B cell (primary cell): ENCODE measurements at regions not wholly inside any gene's neighbourhood (a gene's known extent, or its start where the extent isn't known, plus 50 kb on each side); places are given as distances from the start of the nearest gene placed in this dataset.
A peak's percentile ranks its signal among the peaks of the same experiment; 100 is the strongest.

Experiments used
- ATAC-seq: fragments of 200-7000 bp; cut with Tn5 transposase; one replicate; pipeline ENCODE4 v1.10.0; 2021; ENCODE audit warnings: low read depth, mild to moderate bottlenecking, moderate number of reproducible peaks, moderate library complexity
- CTCF ChIA-PET: fragments of 350-600 bp; sonication (Branson Sonifier 250); formaldehyde crosslinking; loops from one replicate; lab custom pipeline; 2021; ENCODE audit warnings: antibody characterized with exemption, inconsistent platforms; lab: Charles Lee
- POLR2A ChIA-PET: fragments of 350-600 bp; sonication (Branson Sonifier 250); formaldehyde crosslinking; loops from one replicate; lab custom pipeline; 2021; ENCODE audit warnings: antibody characterized with exemption; lab: Charles Lee
- DNase-seq: peaks from one replicate; pipeline ENCODE4 v3.0.0; 2013
- H2AFZ ChIP-seq: 2 replicates; pipeline ENCODE4 v1.6.1; 2012; ENCODE audit warnings: mild to moderate bottlenecking, low read depth, low read length; ENCODE audit not compliant: insufficient read depth, poor library complexity, severe bottlenecking
- H3K27ac ChIP-seq, 2 donors: 1 replicate in 1 of 2; 2 replicates in 1 of 2; pipeline ENCODE4 v1.5.1; 2012 to 2013; ENCODE audit warnings: low read length in 2 of 2, mild to moderate bottlenecking in 2 of 2, moderate library complexity in 1 of 2
- H3K27me3 ChIP-seq, 4 experiments: fragments of 200-600 bp in 1 of 4; sonication (generic) in 1 of 4; replicated peaks in 1 of 4; 1 replicate in 2 of 4; 2 replicates in 2 of 4; pipeline versions ENCODE4 v1.6.1 to v1.7.0; 2013 to 2016; ENCODE audit warnings: low read length in 3 of 4, mild to moderate bottlenecking in 2 of 4, mixed read lengths in 1 of 4, moderate library complexity in 1 of 4; ENCODE audit not compliant: insufficient read depth in 4 of 4, control insufficient read depth in 3 of 4; ENCODE audit errors: control extremely low read depth in 1 of 4
- H3K36me3 ChIP-seq, 2 experiments: replicated peaks in 1 of 2; 1 replicate in 1 of 2; 2 replicates in 1 of 2; pipeline versions ENCODE4 v1.6.1 to v1.7.1; 2013; ENCODE audit warnings: low read length in 1 of 2; ENCODE audit not compliant: insufficient read depth in 2 of 2, control insufficient read depth in 1 of 2; ENCODE audit errors: control extremely low read depth in 1 of 2, extremely low read depth in 1 of 2
- H3K4me1 ChIP-seq, 2 donors: fragments of 200-600 bp in 1 of 2; sonication (generic) in 1 of 2; 1 replicate in 1 of 2; 2 replicates in 1 of 2; pipeline versions ENCODE4 v1.5.1 to v1.6.1; 2013 to 2017; ENCODE audit warnings: low read length in 2 of 2; ENCODE audit not compliant: control insufficient read depth in 2 of 2, insufficient read depth in 2 of 2
- H3K4me2 ChIP-seq: replicated peaks from 2 replicates; pipeline ENCODE3; 2012; ENCODE audit warnings: mild to moderate bottlenecking, low read depth, low read length; ENCODE audit not compliant: poor library complexity, severe bottlenecking
- H3K4me3 ChIP-seq, 5 experiments: fragments of 200-600 bp in 1 of 5; sonication (generic) in 1 of 5; 1 replicate in 3 of 5; 2 replicates in 2 of 5; pipeline versions ENCODE4 v1.5.1 to v1.7.0; 2011 to 2016; ENCODE audit warnings: low read length in 4 of 5, mild to moderate bottlenecking in 4 of 5, low read depth in 2 of 5, control low read depth in 1 of 5, moderate library complexity in 1 of 5; ENCODE audit not compliant: insufficient read depth in 1 of 5; ENCODE audit errors: control extremely low read depth in 1 of 5, extremely low read depth in 1 of 5
- H3K79me2 ChIP-seq: fragments of 200-600 bp; sonication (generic); one replicate; pipeline ENCODE4 v1.6.0; 2016; ENCODE audit warnings: low read length; ENCODE audit not compliant: control insufficient read depth, insufficient read depth
- H3K9ac ChIP-seq: fragments of 200-600 bp; sonication (generic); 2 replicates; pipeline ENCODE4 v1.6.1; 2017; ENCODE audit warnings: mild to moderate bottlenecking, low read length, moderate library complexity
- H3K9me3 ChIP-seq, 3 donors: one replicate each; pipeline versions ENCODE4 v1.6.1 to v1.7.1; 2013; ENCODE audit warnings: low read length in 2 of 3; ENCODE audit not compliant: control insufficient read depth in 2 of 3, insufficient read depth in 1 of 3; ENCODE audit errors: control extremely low read depth in 1 of 3
- H4K20me1 ChIP-seq: 2 replicates; pipeline ENCODE4 v1.6.0; 2012; ENCODE audit warnings: mild to moderate bottlenecking, low read length; ENCODE audit not compliant: insufficient read depth, control insufficient read depth, poor library complexity, severe bottlenecking
- H3K27ac Mint-ChIP-seq: one replicate; pipeline ENCODE4 v1.8.0; 2021; ENCODE audit warnings: mixed read lengths
- H3K27me3 Mint-ChIP-seq: one replicate; pipeline ENCODE4 v1.8.0; 2021; ENCODE audit warnings: mixed read lengths
- H3K4me1 Mint-ChIP-seq: one replicate; pipeline ENCODE4 v1.8.0; 2021; ENCODE audit warnings: mixed read lengths
- H3K4me3 Mint-ChIP-seq: one replicate; pipeline ENCODE4 v1.8.0; 2021; ENCODE audit warnings: mixed read lengths
- H3K9me3 Mint-ChIP-seq: one replicate; pipeline ENCODE4 v1.8.0; 2022; ENCODE audit warnings: mixed read lengths; ENCODE audit not compliant: insufficient read depth
- EZH2 ChIP-seq: IDR thresholded peaks from 2 replicates; pipeline ENCODE4 v1.6.1; 2012; ENCODE audit warnings: borderline replicate concordance, low read depth, mild to moderate bottlenecking, moderate library complexity, low read length; ENCODE audit not compliant: insufficient read depth, poor library complexity, severe bottlenecking
- WGBS: methylation state at CpG from one replicate; pipeline ENCODE4 v1.1.5; 2013; ENCODE audit warnings: missing lambda C conversion rate; ENCODE audit not compliant: insufficient coverage; 5-methylcytosine and 5-hydroxymethylcytosine counted together
- intact Hi-C: fragments of 100-400 bp; cut with micrococcal nuclease; formaldehyde crosslinking; loops from one replicate; pipeline ENCODE4 v1.10.0; 2022
- TF ChIP-seq, protein P1 (sequence below): fragments of 200-600 bp; IDR thresholded peaks from one replicate; pipeline ENCODE4 v1.8.0; 2022; ENCODE audit warnings: antibody characterized with exemption, mild to moderate bottlenecking

DNA sequence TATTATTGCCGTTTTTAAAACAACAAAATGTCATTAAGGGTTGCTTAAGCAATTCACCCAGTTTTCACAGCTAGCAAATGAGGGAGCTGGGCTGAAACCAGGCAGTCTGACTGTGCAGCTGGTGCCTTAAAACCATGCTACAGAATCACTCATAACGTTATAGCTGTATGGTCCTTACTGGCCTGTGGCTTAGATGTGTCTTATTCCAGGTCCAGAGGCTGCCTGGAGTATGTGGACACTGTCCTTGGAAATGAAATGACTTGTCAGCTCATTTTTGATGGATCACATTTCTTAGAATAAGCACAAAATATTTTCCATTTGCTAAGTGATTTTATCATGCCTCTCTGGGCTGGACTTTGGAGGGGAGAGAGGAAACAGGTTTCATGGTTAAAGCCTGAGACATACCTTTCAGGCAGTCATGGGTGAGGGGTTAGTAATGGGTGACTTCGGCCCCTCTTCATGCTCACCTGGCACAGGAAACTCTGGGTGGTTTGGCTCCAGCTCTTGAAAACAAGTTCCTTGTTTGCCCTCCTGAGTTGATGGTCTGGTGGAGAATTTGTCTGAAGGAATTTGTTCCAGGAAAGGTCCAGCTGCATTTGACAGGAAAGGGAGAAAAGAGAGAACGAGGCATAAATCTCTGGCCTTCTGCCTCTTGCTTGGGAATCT, 823.2 kb downstream of the DHX35 start:
- peaks cover 3% of the 10 kb centered on the region for H3K9me3 Mint-ChIP-seq
- no peak overlapping the region for H2AFZ ChIP-seq
- H4K20me1 ChIP-seq = no peaks in the 10 kb centered on the region
- no peaks in the 10 kb centered on the region for H3K27me3 ChIP-seq
- H3K27ac Mint-ChIP-seq = peak overlapping the region; percentile 43
- no peak overlapping the region for H3K4me3 ChIP-seq
- DNase-seq (no peak), ATAC-seq (no peak)
- no peaks in the 10 kb centered on the region for H3K9me3 ChIP-seq
- H3K79me2 ChIP-seq = no peaks in the 10 kb centered on the region
- peaks cover 15% of the 10 kb centered on the region for H3K4me1 Mint-ChIP-seq
- WGBS = 69% methylated on average over 2 of the region's 4 CpGs
- H3K27ac ChIP-seq = no peak overlapping the region
- intact Hi-C loops = no loop called here
- CTCF ChIA-PET = interaction anchor here (0.8 kb wide), 1 partner anchor 43 kb away, joined by 3 read pairs; no protein-coding TSS in a partner anchor
- H3K4me3 Mint-ChIP-seq = peak overlapping the region; percentile 39
- peaks cover 0 to 8% of the 10 kb centered on the region in 2 donors for H3K4me1 ChIP-seq
- no peaks in the 10 kb centered on the region for H3K36me3 ChIP-seq
- POLR2A ChIA-PET = no interaction called here
- H3K27me3 Mint-ChIP-seq = no peaks in the 10 kb centered on the region
- TF ChIP-seq, protein P1, sequence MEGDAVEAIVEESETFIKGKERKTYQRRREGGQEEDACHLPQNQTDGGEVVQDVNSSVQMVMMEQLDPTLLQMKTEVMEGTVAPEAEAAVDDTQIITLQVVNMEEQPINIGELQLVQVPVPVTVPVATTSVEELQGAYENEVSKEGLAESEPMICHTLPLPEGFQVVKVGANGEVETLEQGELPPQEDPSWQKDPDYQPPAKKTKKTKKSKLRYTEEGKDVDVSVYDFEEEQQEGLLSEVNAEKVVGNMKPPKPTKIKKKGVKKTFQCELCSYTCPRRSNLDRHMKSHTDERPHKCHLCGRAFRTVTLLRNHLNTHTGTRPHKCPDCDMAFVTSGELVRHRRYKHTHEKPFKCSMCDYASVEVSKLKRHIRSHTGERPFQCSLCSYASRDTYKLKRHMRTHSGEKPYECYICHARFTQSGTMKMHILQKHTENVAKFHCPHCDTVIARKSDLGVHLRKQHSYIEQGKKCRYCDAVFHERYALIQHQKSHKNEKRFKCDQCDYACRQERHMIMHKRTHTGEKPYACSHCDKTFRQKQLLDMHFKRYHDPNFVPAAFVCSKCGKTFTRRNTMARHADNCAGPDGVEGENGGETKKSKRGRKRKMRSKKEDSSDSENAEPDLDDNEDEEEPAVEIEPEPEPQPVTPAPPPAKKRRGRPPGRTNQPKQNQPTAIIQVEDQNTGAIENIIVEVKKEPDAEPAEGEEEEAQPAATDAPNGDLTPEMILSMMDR = no peak
- TF ChIP-seq EZH2 = no peak
- H3K9ac ChIP-seq = no peak overlapping the region
- H3K4me2 ChIP-seq = no peak overlapping the region

DNA sequence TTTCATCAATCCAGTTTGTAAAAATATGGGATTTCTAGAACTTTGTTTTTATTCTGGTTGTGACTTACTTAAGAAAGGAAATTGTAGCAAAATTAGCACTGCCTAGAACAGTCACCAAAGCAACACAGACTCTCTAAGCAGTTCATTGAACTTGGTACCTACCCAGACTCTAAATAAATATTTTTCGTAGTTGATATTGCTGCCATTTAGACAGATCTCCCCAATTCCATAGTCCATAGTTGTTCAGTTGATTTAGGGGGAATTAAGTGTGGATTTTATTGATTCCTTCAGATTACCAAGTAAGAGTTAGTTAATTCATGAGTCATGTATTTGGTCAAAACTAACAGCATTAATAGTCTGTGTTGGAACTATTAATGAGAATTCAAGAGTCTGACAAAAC, 822.5 kb downstream of the DHX35 start:
- Mint-ChIP-seq H3K4me1 (peaks cover 15% of the 10 kb centered on the region), H3K27ac (no peak overlapping the region), H3K27me3 (no peaks in the 10 kb centered on the region), H3K9me3 (peaks cover 5% of the 10 kb centered on the region), H3K4me3 (no peak overlapping the region)
- H3K36me3 ChIP-seq = no peaks in the 10 kb centered on the region
- no CpG with 5 or more reads among the region's 1 CpG for WGBS
- no peak overlapping the region for H3K4me3 ChIP-seq
- H3K27me3 ChIP-seq = no peaks in the 10 kb centered on the region
- peaks cover 0 to 8% of the 10 kb centered on the region in 2 donors for H3K4me1 ChIP-seq
- intact Hi-C loops = no loop called here
- H2AFZ ChIP-seq = no peak overlapping the region
- no peaks in the 10 kb centered on the region for H3K9me3 ChIP-seq
- no peak for DNase-seq
- CTCF ChIA-PET = no interaction called here
- ATAC-seq = no peak
- TF ChIP-seq, protein P1 = no peak
- no peak for TF ChIP-seq EZH2
- H3K9ac ChIP-seq = no peak overlapping the region
- H3K27ac ChIP-seq = no peak overlapping the region
- H3K4me2 ChIP-seq = no peak overlapping the region
- H4K20me1 ChIP-seq = no peaks in the 10 kb centered on the region
- H3K79me2 ChIP-seq = no peaks in the 10 kb centered on the region
- POLR2A ChIA-PET = no interaction called here
